Stimulated activated naive CD8-positive, alpha-beta T cell treated with anti-CD3 and anti-CD28 coated beads, Interleukin-15, amount 100 ng/mL, for 72 hours (primary cell): ENCODE measurements at regions not wholly inside any gene's neighbourhood (a gene's known extent, or its start where the extent isn't known, plus 50 kb on each side); places are given as distances from the start of the nearest gene placed in this dataset.
A peak's percentile ranks its signal among the peaks of the same experiment; 100 is the strongest.
"Not testable (repeated sequence)": the region's sequence is repeated elsewhere in the genome, so short reads cannot be mapped to it uniquely, and the experiment has no call there.

ENCODE experiments used
- ATAC-seq: fragments of 150-1000 bp; cut with Tn5 transposase; 2 replicates; pipeline ENCODE4 v1.10.0; 2021; ENCODE audit warnings: mild to moderate bottlenecking, moderate library complexity
- DNase-seq, 2 donors: peaks; one replicate each; pipeline ENCODE4 v3.0.0; 2021 to 2022
- H3K27ac Mint-ChIP-seq, 2 donors: one replicate each; pipeline ENCODE4 v1.8.0; 2022; ENCODE audit warnings: mild to moderate bottlenecking in 2 of 2, mixed read lengths in 2 of 2, moderate library complexity in 2 of 2
- H3K27me3 Mint-ChIP-seq: one replicate; pipeline ENCODE4 v1.8.0; 2022; ENCODE audit warnings: mixed read lengths
- H3K4me1 Mint-ChIP-seq: one replicate; pipeline ENCODE4 v1.8.0; 2022; ENCODE audit warnings: mild to moderate bottlenecking, mixed read lengths
- H3K4me3 Mint-ChIP-seq, 2 donors: one replicate each; pipeline ENCODE4 v1.8.0; 2022; ENCODE audit warnings: mild to moderate bottlenecking in 2 of 2, mixed read lengths in 2 of 2, moderate library complexity in 1 of 2
- H3K9me3 Mint-ChIP-seq, 2 donors: one replicate each; pipeline ENCODE4 v1.8.0; 2022; ENCODE audit warnings: mixed read lengths in 2 of 2

GRCh38 chr7:119703895-119704294 is 569.1 kb upstream of the KCND2 start:
- Mint-ChIP-seq H3K4me3 (no peak overlapping the region), H3K4me1 (no peaks in the 10 kb centered on the region), H3K27me3 (no peaks in the 10 kb centered on the region), H3K27ac (no peak overlapping the region), H3K9me3 (peaks cover 0 to 3% of the 10 kb centered on the region in 2 donors)
- ATAC-seq (no peak), DNase-seq (no peak)

GRCh38 chr7:119706608-119707007 is 566.4 kb upstream of the KCND2 start:
- DNase-seq (no peak), ATAC-seq (no peak)
- H3K4me3 Mint-ChIP-seq, result no peak overlapping the region
- peaks cover under 1 to 3% of the 10 kb centered on the region in 2 donors for H3K9me3 Mint-ChIP-seq
- H3K27ac Mint-ChIP-seq, result no peak overlapping the region
- H3K27me3 Mint-ChIP-seq, result no peaks in the 10 kb centered on the region
- no peaks in the 10 kb centered on the region for H3K4me1 Mint-ChIP-seq

GRCh38 chr7:119708891-119709290 is 564.1 kb upstream of the KCND2 start:
- Mint-ChIP-seq H3K9me3 (peaks cover 9 to 16% of the 10 kb centered on the region in 2 donors), H3K4me3 (no peak overlapping the region), H3K27ac (no peak overlapping the region), H3K27me3 (no peaks in the 10 kb centered on the region), H3K4me1 (no peaks in the 10 kb centered on the region)
- ATAC-seq (no peak), DNase-seq (no peak)

GRCh38 chr7:119711104-119711503 is 561.9 kb upstream of the KCND2 start:
- DNase-seq (no peak), ATAC-seq (no peak)
- Mint-ChIP-seq H3K9me3 (peaks cover 10 to 16% of the 10 kb centered on the region in 2 donors), H3K4me3 (no peak overlapping the region), H3K27ac (no peak overlapping the region), H3K27me3 (no peaks in the 10 kb centered on the region), H3K4me1 (no peaks in the 10 kb centered on the region)

GRCh38 chr7:119712886-119713462 is 560.0 kb upstream of the KCND2 start:
- no peak overlapping the region for H3K4me3 Mint-ChIP-seq
- peaks cover 10 to 16% of the 10 kb centered on the region in 2 donors for H3K9me3 Mint-ChIP-seq
- no peak for ATAC-seq
- no peak for DNase-seq
- no peaks in the 10 kb centered on the region for H3K27me3 Mint-ChIP-seq
- H3K27ac Mint-ChIP-seq, result no peak overlapping the region
- no peaks in the 10 kb centered on the region for H3K4me1 Mint-ChIP-seq

GRCh38 chr7:119713606-119714005 is 559.4 kb upstream of the KCND2 start:
- DNase-seq (no peak), ATAC-seq (no peak)
- H3K4me1 Mint-ChIP-seq, result no peaks in the 10 kb centered on the region

GRCh38 chr7:119720541-119720940 is 552.4 kb upstream of the KCND2 start:
- no peak overlapping the region for H3K4me3 Mint-ChIP-seq
- no peaks in the 10 kb centered on the region for H3K27me3 Mint-ChIP-seq
- ATAC-seq, result no peak
- no peak for DNase-seq
- peaks cover 0 to 8% of the 10 kb centered on the region in 2 donors for H3K9me3 Mint-ChIP-seq
- H3K27ac Mint-ChIP-seq, result no peak overlapping the region
- H3K4me1 Mint-ChIP-seq, result no peaks in the 10 kb centered on the region

More at GRCh38 chr7:119713606-119714005, 559.4 kb upstream of the KCND2 start:
- Mint-ChIP-seq H3K27ac (no peak overlapping the region), H3K27me3 (no peaks in the 10 kb centered on the region), H3K4me3 (no peak overlapping the region), H3K9me3 (peaks cover 10 to 16% of the 10 kb centered on the region in 2 donors)

GRCh38 chr7:119724041-119724792 is 548.8 kb upstream of the KCND2 start:
- DNase-seq (no peak), ATAC-seq (no peak)
- no peaks in the 10 kb centered on the region for H3K4me1 Mint-ChIP-seq
- H3K27ac Mint-ChIP-seq, result peak overlapping the region in 1 of 2 donors; percentile 12
- peaks cover 4 to 8% of the 10 kb centered on the region in 2 donors for H3K9me3 Mint-ChIP-seq
- H3K27me3 Mint-ChIP-seq, result no peaks in the 10 kb centered on the region
- H3K4me3 Mint-ChIP-seq, result no peak overlapping the region

GRCh38 chr7:119733127-119733879 is 539.7 kb upstream of the KCND2 start:
- ATAC-seq (no peak), DNase-seq (no peak)
- Mint-ChIP-seq H3K27me3 (no peaks in the 10 kb centered on the region), H3K4me1 (no peaks in the 10 kb centered on the region), H3K4me3 (no peak overlapping the region), H3K27ac (no peak overlapping the region), H3K9me3 (peaks cover 0 to 14% of the 10 kb centered on the region in 2 donors)

GRCh38 chr7:119737390-119737789 is 535.6 kb upstream of the KCND2 start:
- Mint-ChIP-seq H3K27ac (no peak overlapping the region), H3K4me1 (no peaks in the 10 kb centered on the region)
- ATAC-seq, result no peak

GRCh38 chr7:119745280-119745679 is 527.7 kb upstream of the KCND2 start:
- DNase-seq, ATAC-seq, H3K9me3 Mint-ChIP-seq, H3K4me1 Mint-ChIP-seq, H3K27ac Mint-ChIP-seq, H3K4me3 Mint-ChIP-seq, H3K27me3 Mint-ChIP-seq: not testable (repeated sequence)

More at GRCh38 chr7:119737390-119737789, 535.6 kb upstream of the KCND2 start:
- Mint-ChIP-seq H3K9me3 (peaks cover 8 to 9% of the 10 kb centered on the region in 2 donors), H3K27me3 (no peaks in the 10 kb centered on the region), H3K4me3 (no peak overlapping the region)
- DNase-seq, result no peak

GRCh38 chr7:119748251-119748860 is 524.6 kb upstream of the KCND2 start:
- no peaks in the 10 kb centered on the region for H3K4me1 Mint-ChIP-seq
- ATAC-seq, result no peak
- H3K4me3 Mint-ChIP-seq, result no peak overlapping the region

GRCh38 chr7:119748991-119749390 is 524.0 kb upstream of the KCND2 start:
- Mint-ChIP-seq H3K4me1 (no peaks in the 10 kb centered on the region), H3K27ac (no peak overlapping the region), H3K4me3 (no peak overlapping the region), H3K9me3 (no peaks in the 10 kb centered on the region), H3K27me3 (no peaks in the 10 kb centered on the region)
- ATAC-seq (no peak), DNase-seq (no peak)

More at GRCh38 chr7:119748251-119748860, 524.6 kb upstream of the KCND2 start:
- H3K9me3 Mint-ChIP-seq, result no peaks in the 10 kb centered on the region
- no peak overlapping the region for H3K27ac Mint-ChIP-seq
- H3K27me3 Mint-ChIP-seq, result no peaks in the 10 kb centered on the region
- DNase-seq, result no peak

- Mint-ChIP-seq H3K9me3 (no peaks in the 10 kb centered on the region), H3K4me1 (no peaks in the 10 kb centered on the region), H3K27me3 (no peaks in the 10 kb centered on the region), H3K4me3 (no peak overlapping the region), H3K27ac (no peak overlapping the region)
- DNase-seq (no peak), ATAC-seq (no peak)
Observed at GRCh38 chr7:119756687-119757086, 516.3 kb upstream of the KCND2 start.

GRCh38 chr7:119758254-119758653 is 514.7 kb upstream of the KCND2 start:
- no peak overlapping the region for H3K4me3 Mint-ChIP-seq
- no peaks in the 10 kb centered on the region for H3K9me3 Mint-ChIP-seq
- DNase-seq (no peak), ATAC-seq (no peak)
- no peaks in the 10 kb centered on the region for H3K27me3 Mint-ChIP-seq
- no peak overlapping the region for H3K27ac Mint-ChIP-seq
- H3K4me1 Mint-ChIP-seq, result no peaks in the 10 kb centered on the region
